ENCODE measurements at regions not wholly inside any gene's neighbourhood (a gene's known extent, or its start where the extent isn't known, plus 50 kb on each side); places are given as distances from the start of the nearest gene placed in this dataset.
"Not testable (repeated sequence)": the region's sequence is repeated elsewhere in the genome, so short reads cannot be mapped to it uniquely, and the experiment has no call there.

GRCh38 chr13:58504202-58504700 is 872.7 kb downstream of the PCDH17 start:
- H3K36me3 ChIP-seq (ENCODE audit: control insufficient read depth, low read depth, low read length); H3K9ac ChIP-seq (ENCODE audit: low read length); H3K9me3 ChIP-seq (ENCODE audit: control insufficient read depth, low read depth, low read length); H3K4me3 ChIP-seq (ENCODE audit: low read length); H3K27me3 ChIP-seq (ENCODE audit: control insufficient read depth, insufficient read depth, low read length); H3K27ac ChIP-seq (ENCODE audit: low read length); H3K4me1 ChIP-seq (ENCODE audit: control insufficient read depth, low read depth, low read length): not testable (repeated sequence)

GRCh38 chr13:58505262-58505920 is 873.8 kb downstream of the PCDH17 start:
- not testable (repeated sequence) for H3K4me1 ChIP-seq (ENCODE audit: control insufficient read depth, low read depth, low read length); H3K27ac ChIP-seq (ENCODE audit: low read length); H3K4me3 ChIP-seq (ENCODE audit: low read length); H3K9me3 ChIP-seq (ENCODE audit: control insufficient read depth, low read depth, low read length); H3K36me3 ChIP-seq (ENCODE audit: control insufficient read depth, low read depth, low read length); H3K9ac ChIP-seq (ENCODE audit: low read length); H3K27me3 ChIP-seq (ENCODE audit: control insufficient read depth, insufficient read depth, low read length)

- Histone ChIP-seq H3K27ac (ENCODE audit: low read length) (no peak overlapping the region), H3K27me3 (ENCODE audit: control insufficient read depth, insufficient read depth, low read length) (no peaks in the 10 kb centered on the region), H3K4me1 (ENCODE audit: control insufficient read depth, low read depth, low read length) (no peaks in the 10 kb centered on the region), H3K9ac (ENCODE audit: low read length) (no peak overlapping the region), H3K36me3 (ENCODE audit: control insufficient read depth, low read depth, low read length) (no peaks in the 10 kb centered on the region), H3K9me3 (ENCODE audit: control insufficient read depth, low read depth, low read length) (no peaks in the 10 kb centered on the region), H3K4me3 (ENCODE audit: low read length) (no peak overlapping the region)
These were observed 896.8 kb downstream of the PCDH17 start for GRCh38 chr13:58528351-58528750.

GRCh38 chr13:58531614-58532013 is 900.1 kb downstream of the PCDH17 start:
- H3K27ac ChIP-seq (ENCODE audit: low read length) = no peak overlapping the region
- H3K9ac ChIP-seq (ENCODE audit: low read length) = no peak overlapping the region
- no peak overlapping the region for H3K4me3 ChIP-seq (ENCODE audit: low read length)
- no peaks in the 10 kb centered on the region for H3K36me3 ChIP-seq (ENCODE audit: control insufficient read depth, low read depth, low read length)
- no peaks in the 10 kb centered on the region for H3K9me3 ChIP-seq (ENCODE audit: control insufficient read depth, low read depth, low read length)
- no peaks in the 10 kb centered on the region for H3K4me1 ChIP-seq (ENCODE audit: control insufficient read depth, low read depth, low read length)
- H3K27me3 ChIP-seq (ENCODE audit: control insufficient read depth, insufficient read depth, low read length) = no peaks in the 10 kb centered on the region

GRCh38 chr13:58542530-58542929 is 911.0 kb downstream of the PCDH17 start:
- no peaks in the 10 kb centered on the region for H3K27me3 ChIP-seq (ENCODE audit: control insufficient read depth, insufficient read depth, low read length)
- no peak overlapping the region for H3K27ac ChIP-seq (ENCODE audit: low read length)
- no peaks in the 10 kb centered on the region for H3K36me3 ChIP-seq (ENCODE audit: control insufficient read depth, low read depth, low read length)
- H3K4me3 ChIP-seq (ENCODE audit: low read length) = no peak overlapping the region
- no peaks in the 10 kb centered on the region for H3K4me1 ChIP-seq (ENCODE audit: control insufficient read depth, low read depth, low read length)
- no peaks in the 10 kb centered on the region for H3K9me3 ChIP-seq (ENCODE audit: control insufficient read depth, low read depth, low read length)
- H3K9ac ChIP-seq (ENCODE audit: low read length) = no peak overlapping the region

GRCh38 chr13:58547419-58547818 is 915.9 kb downstream of the PCDH17 start:
- H3K27ac ChIP-seq (ENCODE audit: low read length) = no peak overlapping the region
- H3K9ac ChIP-seq (ENCODE audit: low read length) = no peak overlapping the region
- H3K27me3 ChIP-seq (ENCODE audit: control insufficient read depth, insufficient read depth, low read length) = no peaks in the 10 kb centered on the region
- H3K36me3 ChIP-seq (ENCODE audit: control insufficient read depth, low read depth, low read length) = no peaks in the 10 kb centered on the region
- no peaks in the 10 kb centered on the region for H3K4me1 ChIP-seq (ENCODE audit: control insufficient read depth, low read depth, low read length)
- no peaks in the 10 kb centered on the region for H3K9me3 ChIP-seq (ENCODE audit: control insufficient read depth, low read depth, low read length)
- H3K4me3 ChIP-seq (ENCODE audit: low read length) = no peak overlapping the region

- H3K27ac ChIP-seq (ENCODE audit: low read length) = no peak overlapping the region
These were observed 934.6 kb downstream of the PCDH17 start for GRCh38 chr13:58566176-58566575.

GRCh38 chr13:58573743-58574142 is 942.2 kb downstream of the PCDH17 start:
- Histone ChIP-seq H3K4me1 (ENCODE audit: control insufficient read depth, low read depth, low read length) (no peaks in the 10 kb centered on the region), H3K27me3 (ENCODE audit: control insufficient read depth, insufficient read depth, low read length) (no peaks in the 10 kb centered on the region), H3K36me3 (ENCODE audit: control insufficient read depth, low read depth, low read length) (no peaks in the 10 kb centered on the region), H3K9ac (ENCODE audit: low read length) (no peak overlapping the region), H3K4me3 (ENCODE audit: low read length) (no peak overlapping the region), H3K9me3 (ENCODE audit: control insufficient read depth, low read depth, low read length) (no peaks in the 10 kb centered on the region), H3K27ac (ENCODE audit: low read length) (no peak overlapping the region)

More at GRCh38 chr13:58566176-58566575, 934.6 kb downstream of the PCDH17 start:
- no peaks in the 10 kb centered on the region for H3K4me1 ChIP-seq (ENCODE audit: control insufficient read depth, low read depth, low read length)
- no peaks in the 10 kb centered on the region for H3K27me3 ChIP-seq (ENCODE audit: control insufficient read depth, insufficient read depth, low read length)
- no peaks in the 10 kb centered on the region for H3K9me3 ChIP-seq (ENCODE audit: control insufficient read depth, low read depth, low read length)
- H3K4me3 ChIP-seq (ENCODE audit: low read length) = no peak overlapping the region
- H3K9ac ChIP-seq (ENCODE audit: low read length) = no peak overlapping the region
- no peaks in the 10 kb centered on the region for H3K36me3 ChIP-seq (ENCODE audit: control insufficient read depth, low read depth, low read length)

- Histone ChIP-seq H3K9me3 (ENCODE audit: control insufficient read depth, low read depth, low read length) (no peaks in the 10 kb centered on the region), H3K4me3 (ENCODE audit: low read length) (no peak overlapping the region), H3K27ac (ENCODE audit: low read length) (no peak overlapping the region), H3K4me1 (ENCODE audit: control insufficient read depth, low read depth, low read length) (no peaks in the 10 kb centered on the region), H3K9ac (ENCODE audit: low read length) (no peak overlapping the region), H3K36me3 (ENCODE audit: control insufficient read depth, low read depth, low read length) (no peaks in the 10 kb centered on the region), H3K27me3 (ENCODE audit: control insufficient read depth, insufficient read depth, low read length) (no peaks in the 10 kb centered on the region)
These were observed 943.2 kb downstream of the PCDH17 start for GRCh38 chr13:58574791-58575190.

- H3K27ac ChIP-seq (ENCODE audit: low read length) = no peak overlapping the region
- H3K4me1 ChIP-seq (ENCODE audit: control insufficient read depth, low read depth, low read length) = no peaks in the 10 kb centered on the region
- no peaks in the 10 kb centered on the region for H3K27me3 ChIP-seq (ENCODE audit: control insufficient read depth, insufficient read depth, low read length)
- H3K9me3 ChIP-seq (ENCODE audit: control insufficient read depth, low read depth, low read length) = no peaks in the 10 kb centered on the region
- no peak overlapping the region for H3K9ac ChIP-seq (ENCODE audit: low read length)
- no peak overlapping the region for H3K4me3 ChIP-seq (ENCODE audit: low read length)
- H3K36me3 ChIP-seq (ENCODE audit: control insufficient read depth, low read depth, low read length) = no peaks in the 10 kb centered on the region
These were observed 947.9 kb downstream of the PCDH17 start for GRCh38 chr13:58579468-58579867.

- Histone ChIP-seq H3K27ac (ENCODE audit: low read length) (no peak overlapping the region), H3K4me3 (ENCODE audit: low read length) (no peak overlapping the region), H3K9ac (ENCODE audit: low read length) (no peak overlapping the region), H3K9me3 (ENCODE audit: control insufficient read depth, low read depth, low read length) (no peaks in the 10 kb centered on the region), H3K27me3 (ENCODE audit: control insufficient read depth, insufficient read depth, low read length) (no peaks in the 10 kb centered on the region), H3K4me1 (ENCODE audit: control insufficient read depth, low read depth, low read length) (no peaks in the 10 kb centered on the region), H3K36me3 (ENCODE audit: control insufficient read depth, low read depth, low read length) (no peaks in the 10 kb centered on the region)
These were observed 952.4 kb downstream of the PCDH17 start for GRCh38 chr13:58583966-58584365.

- Histone ChIP-seq H3K27ac (ENCODE audit: low read length) (no peak overlapping the region), H3K27me3 (ENCODE audit: control insufficient read depth, insufficient read depth, low read length) (no peaks in the 10 kb centered on the region), H3K9ac (ENCODE audit: low read length) (no peak overlapping the region), H3K4me3 (ENCODE audit: low read length) (no peak overlapping the region), H3K4me1 (ENCODE audit: control insufficient read depth, low read depth, low read length) (no peaks in the 10 kb centered on the region), H3K9me3 (ENCODE audit: control insufficient read depth, low read depth, low read length) (no peaks in the 10 kb centered on the region), H3K36me3 (ENCODE audit: control insufficient read depth, low read depth, low read length) (no peaks in the 10 kb centered on the region)
These were observed 953.1 kb downstream of the PCDH17 start for GRCh38 chr13:58584610-58585009.

Measured in iPS-18a (cell line).